ENCODE measurements at regions not wholly inside any gene's neighbourhood (a gene's known extent, or its start where the extent isn't known, plus 50 kb on each side); places are given as distances from the start of the nearest gene placed in this dataset.

- no peak overlapping the region for H3K27ac ChIP-seq
- no peak overlapping the region for H3K4me3 ChIP-seq
- intact Hi-C loops (cut with DNase I; ENCODE audit: low total_unique reads), result no loop called here
- no peak for DNase-seq
- no peaks in the 10 kb centered on the region for H3K36me3 ChIP-seq (ENCODE audit: low read depth, missing control alignments)
- 77 to 91% methylated on average over 3 of the region's 3 CpGs for WGBS, 2 donors
- no peaks in the 10 kb centered on the region for H3K9me3 ChIP-seq
- TF ChIP-seq POLR2A (IDR thresholded peaks at IDR 0.05), result no peak
- TF ChIP-seq CTCF (IDR thresholded peaks at IDR 0.05), result no peak
- no peaks in the 10 kb centered on the region for H3K27me3 ChIP-seq
- no peaks in the 10 kb centered on the region for H3K4me1 ChIP-seq
Observed at GRCh38 chr1:221366495-221367110, 375.3 kb downstream of the DUSP10 start.

GRCh38 chr1:221371705-221372104 lies 370.2 kb downstream of the DUSP10 start:
- H3K27ac ChIP-seq, result no peak overlapping the region
- H3K9me3 ChIP-seq, result no peaks in the 10 kb centered on the region
- H3K36me3 ChIP-seq (ENCODE audit: low read depth, missing control alignments), result no peaks in the 10 kb centered on the region
- WGBS, 2 donors, result 80 to 88% methylated on average over 3 of the region's 3 CpGs
- H3K4me1 ChIP-seq, result no peaks in the 10 kb centered on the region
- no peaks in the 10 kb centered on the region for H3K27me3 ChIP-seq
- no peak overlapping the region for H3K4me3 ChIP-seq
- intact Hi-C loops (cut with DNase I; ENCODE audit: low total_unique reads), result no loop called here
- no peak for DNase-seq
- TF ChIP-seq CTCF (IDR thresholded peaks at IDR 0.05) (no peak), POLR2A (IDR thresholded peaks at IDR 0.05) (no peak)

GRCh38 chr1:221373795-221374194 lies 368.1 kb downstream of the DUSP10 start:
- H3K27me3 ChIP-seq, result no peaks in the 10 kb centered on the region
- no peak for DNase-seq
- H3K27ac ChIP-seq, result no peak overlapping the region
- no peak for TF ChIP-seq POLR2A (IDR thresholded peaks at IDR 0.05)
- no peak for TF ChIP-seq CTCF (IDR thresholded peaks at IDR 0.05)
- H3K36me3 ChIP-seq (ENCODE audit: low read depth, missing control alignments), result no peaks in the 10 kb centered on the region
- H3K4me1 ChIP-seq, result no peaks in the 10 kb centered on the region
- H3K4me3 ChIP-seq, result no peak overlapping the region
- 85 to 98% methylated on average over 1 of the region's 1 CpG for WGBS, 2 donors
- intact Hi-C loops (cut with DNase I; ENCODE audit: low total_unique reads), result no loop called here
- no peaks in the 10 kb centered on the region for H3K9me3 ChIP-seq

- intact Hi-C loops (cut with DNase I; ENCODE audit: low total_unique reads), result no loop called here
- Histone ChIP-seq H3K4me1 (no peaks in the 10 kb centered on the region), H3K4me3 (no peak overlapping the region), H3K27me3 (no peaks in the 10 kb centered on the region), H3K9me3 (no peaks in the 10 kb centered on the region), H3K36me3 (ENCODE audit: low read depth, missing control alignments) (no peaks in the 10 kb centered on the region), H3K27ac (no peak overlapping the region)
- no peak for DNase-seq
- no peak for TF ChIP-seq POLR2A (IDR thresholded peaks at IDR 0.05)
- TF ChIP-seq CTCF (IDR thresholded peaks at IDR 0.05), result no peak
- 66 to 72% methylated on average over 5 of the region's 5 CpGs for WGBS, 2 donors
Observed at GRCh38 chr1:221376286-221376685, 365.6 kb downstream of the DUSP10 start.

- Histone ChIP-seq H3K27me3 (no peaks in the 10 kb centered on the region), H3K36me3 (ENCODE audit: low read depth, missing control alignments) (no peaks in the 10 kb centered on the region), H3K4me3 (no peak overlapping the region), H3K9me3 (no peaks in the 10 kb centered on the region), H3K4me1 (no peaks in the 10 kb centered on the region), H3K27ac (no peak overlapping the region)
- TF ChIP-seq CTCF (IDR thresholded peaks at IDR 0.05), result no peak
- no peak for TF ChIP-seq POLR2A (IDR thresholded peaks at IDR 0.05)
- DNase-seq, result no peak
- intact Hi-C loops (cut with DNase I; ENCODE audit: low total_unique reads), result no loop called here
- WGBS, 2 donors, result 64 to 72% methylated on average over 3 of the region's 3 CpGs
Observed at GRCh38 chr1:221381910-221382623, 359.8 kb downstream of the DUSP10 start.

All from testis (tissue), 2 donors.